HL-60 (cell line): ENCODE measurements at regions not wholly inside any gene's neighbourhood (a gene's known extent, or its start where the extent isn't known, plus 50 kb on each side); places are given as distances from the start of the nearest gene placed in this dataset.

Experiments
- DNase-seq, 2 experiments: peaks; one replicate each; pipeline ENCODE4 v3.0.0-alpha.2; 2010 to 2020; ENCODE audit warnings: low read depth in 1 of 2, low spot score in 1 of 2
- H3K27ac ChIP-seq: fragments of 250-450 bp; sonication (Bioruptor Pico); replicated peaks from 2 replicates; pipeline ENCODE4 v1.5.1; 2020; ENCODE audit warnings: mild to moderate bottlenecking, moderate library complexity
- H3K27me3 ChIP-seq: fragments of 250-450 bp; sonication (Bioruptor Pico); 2 replicates; pipeline ENCODE4 v1.5.1; 2021; ENCODE audit warnings: mild to moderate bottlenecking, moderate library complexity; ENCODE audit not compliant: insufficient read depth, poor library complexity, severe bottlenecking
- H3K4me3 ChIP-seq: replicated peaks from 2 replicates; pipeline ENCODE4 v1.5.1; 2011; ENCODE audit warnings: mild to moderate bottlenecking, control low read depth, low read length; ENCODE audit not compliant: insufficient read depth
- CTCF ChIP-seq: IDR thresholded peaks from one replicate; pipeline ENCODE4 v1.5.1; 2011; ENCODE audit warnings: low read length, control low read depth, inconsistent platforms; ENCODE audit not compliant: insufficient read depth
- GABPA ChIP-seq: IDR thresholded peaks from 2 replicates; pipeline ENCODE4 v1.6.1; 2012; ENCODE audit warnings: low read depth
- POLR2AphosphoS5 ChIP-seq: IDR thresholded peaks from 2 replicates; pipeline ENCODE4 v1.6.1; 2012; ENCODE audit warnings: low read depth
- REST ChIP-seq: IDR thresholded peaks from 2 replicates; pipeline ENCODE4 v1.6.1; 2012; ENCODE audit warnings: low read depth; ENCODE audit not compliant: insufficient replicate concordance
- SPI1 ChIP-seq: IDR thresholded peaks from 2 replicates; pipeline ENCODE4 v1.6.1; 2012; ENCODE audit warnings: low read depth, mild to moderate bottlenecking, borderline replicate concordance

DNA sequence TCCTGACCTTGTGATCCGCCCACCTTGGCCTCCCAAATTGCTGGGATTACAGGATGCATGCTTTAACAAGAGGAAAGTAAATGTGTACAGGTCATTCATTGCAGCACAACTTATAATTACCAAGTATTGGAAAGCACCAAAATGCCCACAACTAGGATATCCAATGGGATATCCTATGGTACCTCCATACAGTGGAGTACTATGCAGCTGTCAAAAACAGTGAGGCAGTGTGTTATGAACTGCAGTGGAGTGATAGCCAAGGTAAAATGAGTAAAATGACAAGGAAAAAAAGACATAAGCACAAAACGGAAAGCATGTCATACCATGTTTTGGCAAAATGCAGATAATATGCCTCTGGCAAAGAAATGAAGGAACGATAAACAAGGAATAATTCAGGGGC is 87.6 kb downstream of the FOXL1 start:
- Histone ChIP-seq H3K27me3 (no peaks in the 10 kb centered on the region), H3K4me3 (no peak overlapping the region), H3K27ac (no peak overlapping the region)
- no peak for TF ChIP-seq GABPA
- TF ChIP-seq CTCF = no peak
- DNase-seq = no peak

DNA sequence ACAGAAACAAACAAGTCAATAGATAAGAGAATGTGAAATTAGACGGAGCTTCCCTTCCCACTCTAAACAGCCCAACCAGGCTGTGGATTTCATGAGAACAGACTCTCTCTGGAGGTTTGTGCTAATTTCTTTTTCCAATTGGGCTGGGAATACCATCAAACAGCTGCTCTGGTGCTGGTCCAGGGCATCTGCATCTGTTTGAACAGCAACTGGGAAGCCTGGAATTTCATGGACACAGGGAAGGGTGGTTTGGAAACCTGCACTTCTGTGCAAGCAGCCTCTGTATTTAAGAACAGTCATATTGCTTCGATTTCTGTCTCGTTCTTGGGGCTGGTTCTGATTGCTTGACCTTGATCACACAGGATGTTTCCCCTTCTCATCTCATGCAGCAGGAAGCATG is 88.7 kb downstream of the FOXL1 start:
- no peak for DNase-seq
- H3K27ac ChIP-seq = no peak overlapping the region
- no peak overlapping the region for H3K4me3 ChIP-seq

GRCh38 chr16:86668136-86668910 is 90.0 kb downstream of the FOXL1 start:
- Histone ChIP-seq H3K27ac (no peak overlapping the region), H3K27me3 (no peaks in the 10 kb centered on the region), H3K4me3 (no peak overlapping the region)
- DNase-seq = no peak
- TF ChIP-seq POLR2AphosphoS5 (no peak), REST (no peak), GABPA (no peak), CTCF (no peak), SPI1 (no peak)

More for the DNA sequence above, 88.7 kb downstream of the FOXL1 start:
- TF ChIP-seq GABPA = no peak
- no peak for TF ChIP-seq POLR2AphosphoS5
- TF ChIP-seq REST = no peak
- no peak for TF ChIP-seq SPI1
- no peak for TF ChIP-seq CTCF
- H3K27me3 ChIP-seq = no peaks in the 10 kb centered on the region

GRCh38 chr16:86669285-86669805 is 91.0 kb downstream of the FOXL1 start:
- no peaks in the 10 kb centered on the region for H3K27me3 ChIP-seq
- no peak for DNase-seq
- H3K27ac ChIP-seq = no peak overlapping the region
- no peak overlapping the region for H3K4me3 ChIP-seq
- TF ChIP-seq POLR2AphosphoS5 (no peak), GABPA (no peak), CTCF (no peak), REST (no peak), SPI1 (no peak)
